Mesothelial cell of epicardium (in vitro differentiated cells): ENCODE measurements at regions not wholly inside any gene's neighbourhood (a gene's known extent, or its start where the extent isn't known, plus 50 kb on each side); places are given as distances from the start of the nearest gene placed in this dataset.
A peak's percentile ranks its signal among the peaks of the same experiment; 100 is the strongest.

ENCODE experiments used
- DNase-seq, 2 experiments: peaks; one replicate each; pipeline ENCODE4 v3.0.0; 2021; ENCODE audit warnings: low spot score in 2 of 2; ENCODE audit not compliant: unreplicated experiment in 2 of 2
- H3K27ac Mint-ChIP-seq: 2 replicates; pipeline ENCODE4 v1.8.0; 2021; ENCODE audit warnings: mixed read lengths
- H3K27me3 Mint-ChIP-seq: 2 replicates; pipeline ENCODE4 v1.8.0; 2021; ENCODE audit warnings: low read depth, mixed read lengths
- H3K36me3 Mint-ChIP-seq: 2 replicates; pipeline ENCODE4 v1.8.0; 2021; ENCODE audit warnings: mixed read lengths
- H3K4me1 Mint-ChIP-seq: 2 replicates; pipeline ENCODE4 v1.8.0; 2021; ENCODE audit warnings: mixed read lengths
- H3K4me3 Mint-ChIP-seq: 2 replicates; pipeline ENCODE4 v1.8.0; 2021; ENCODE audit warnings: mild to moderate bottlenecking, moderate library complexity, mixed read lengths
- H3K9me3 Mint-ChIP-seq: 2 replicates; pipeline ENCODE4 v1.8.0; 2021; ENCODE audit warnings: mixed read lengths
- TF ChIP-seq, protein P1 (sequence below): fragments of 200-600 bp; sonication (generic); IDR thresholded peaks from one replicate; pipeline ENCODE4 v1.5.0; 2021; ENCODE audit warnings: antibody characterized with exemption; ENCODE audit not compliant: unreplicated experiment

DNA sequence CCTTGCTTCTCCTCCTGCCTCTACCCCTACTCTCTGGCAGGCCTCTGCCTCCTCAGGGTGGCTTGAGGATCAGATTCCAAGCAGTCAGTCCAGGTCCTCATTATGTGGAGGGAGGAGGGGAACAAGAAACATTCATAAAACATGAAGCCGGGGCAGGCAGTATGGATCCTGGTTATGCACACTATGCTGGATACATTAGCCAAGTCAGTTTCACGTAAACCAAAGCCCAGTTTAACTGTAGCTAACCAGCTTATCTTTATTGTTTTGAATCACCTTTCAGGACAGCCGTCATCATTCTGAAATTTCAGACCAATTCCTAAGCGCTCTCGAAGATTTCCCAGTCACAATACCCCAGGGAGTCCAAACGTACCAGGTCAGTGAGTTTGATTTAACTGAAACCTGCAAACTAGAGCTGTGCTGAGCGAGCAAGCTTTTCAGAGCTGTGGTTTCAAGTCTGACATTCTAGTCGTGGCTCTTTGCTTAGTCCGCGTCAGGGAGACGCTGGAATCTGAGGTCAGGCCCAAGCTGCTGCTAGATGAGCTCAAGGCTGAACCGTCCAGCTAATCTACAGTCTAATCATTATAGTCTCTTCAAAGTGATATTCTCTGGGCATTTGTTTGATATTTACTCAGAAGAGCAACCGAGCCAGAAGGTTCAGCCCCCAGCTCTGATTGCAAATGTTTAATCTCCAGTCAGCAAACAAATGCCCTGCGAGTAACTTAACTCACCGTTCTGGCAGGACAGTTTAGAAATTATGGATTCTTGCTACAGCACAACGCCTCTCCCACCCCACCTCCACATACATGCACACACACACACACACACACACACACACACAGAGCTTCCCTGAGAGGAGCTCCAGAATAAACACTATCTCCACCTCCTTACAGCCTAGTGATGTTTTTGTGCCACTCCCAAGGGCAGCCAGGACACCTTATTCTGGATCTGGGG lies 63.8 kb upstream of the BZW1 start:
- DNase-seq: no peak
- Mint-ChIP-seq H3K9me3 (no peaks in the 10 kb centered on the region), H3K27ac (peak overlapping the region; percentile 83), H3K27me3 (no peaks in the 10 kb centered on the region), H3K4me3 (peak overlapping the region; percentile 2), H3K4me1 (peaks cover 48% of the 10 kb centered on the region), H3K36me3 (no peaks in the 10 kb centered on the region)
- TF ChIP-seq, protein P1, sequence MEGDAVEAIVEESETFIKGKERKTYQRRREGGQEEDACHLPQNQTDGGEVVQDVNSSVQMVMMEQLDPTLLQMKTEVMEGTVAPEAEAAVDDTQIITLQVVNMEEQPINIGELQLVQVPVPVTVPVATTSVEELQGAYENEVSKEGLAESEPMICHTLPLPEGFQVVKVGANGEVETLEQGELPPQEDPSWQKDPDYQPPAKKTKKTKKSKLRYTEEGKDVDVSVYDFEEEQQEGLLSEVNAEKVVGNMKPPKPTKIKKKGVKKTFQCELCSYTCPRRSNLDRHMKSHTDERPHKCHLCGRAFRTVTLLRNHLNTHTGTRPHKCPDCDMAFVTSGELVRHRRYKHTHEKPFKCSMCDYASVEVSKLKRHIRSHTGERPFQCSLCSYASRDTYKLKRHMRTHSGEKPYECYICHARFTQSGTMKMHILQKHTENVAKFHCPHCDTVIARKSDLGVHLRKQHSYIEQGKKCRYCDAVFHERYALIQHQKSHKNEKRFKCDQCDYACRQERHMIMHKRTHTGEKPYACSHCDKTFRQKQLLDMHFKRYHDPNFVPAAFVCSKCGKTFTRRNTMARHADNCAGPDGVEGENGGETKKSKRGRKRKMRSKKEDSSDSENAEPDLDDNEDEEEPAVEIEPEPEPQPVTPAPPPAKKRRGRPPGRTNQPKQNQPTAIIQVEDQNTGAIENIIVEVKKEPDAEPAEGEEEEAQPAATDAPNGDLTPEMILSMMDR: no peak

DNA sequence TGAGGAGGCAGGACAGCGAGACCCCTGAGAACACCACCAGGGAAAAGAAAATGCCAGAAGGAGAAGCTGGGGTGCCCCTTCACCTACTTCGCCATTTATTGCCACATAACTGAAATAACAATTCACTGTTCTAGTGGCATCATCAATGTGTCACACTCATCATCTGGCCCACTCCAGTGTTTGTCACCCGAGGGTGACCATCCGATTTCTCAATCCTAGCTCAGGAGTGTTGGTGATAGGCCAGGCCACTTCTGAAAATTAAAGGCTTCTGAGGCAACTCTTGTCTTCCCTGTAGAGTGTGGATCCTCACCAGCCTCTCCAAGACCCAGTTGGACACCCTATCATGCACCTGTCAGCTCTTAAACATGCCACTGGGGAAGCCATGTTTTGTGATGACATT lies 62.9 kb upstream of the BZW1 start:
- Mint-ChIP-seq H3K36me3 (no peaks in the 10 kb centered on the region), H3K9me3 (no peaks in the 10 kb centered on the region), H3K27ac (peak overlapping the region; percentile 83), H3K4me3 (no peak overlapping the region), H3K4me1 (peaks cover 44% of the 10 kb centered on the region), H3K27me3 (no peaks in the 10 kb centered on the region)
- DNase-seq: no peak
- TF ChIP-seq, protein P1: no peak

DNA sequence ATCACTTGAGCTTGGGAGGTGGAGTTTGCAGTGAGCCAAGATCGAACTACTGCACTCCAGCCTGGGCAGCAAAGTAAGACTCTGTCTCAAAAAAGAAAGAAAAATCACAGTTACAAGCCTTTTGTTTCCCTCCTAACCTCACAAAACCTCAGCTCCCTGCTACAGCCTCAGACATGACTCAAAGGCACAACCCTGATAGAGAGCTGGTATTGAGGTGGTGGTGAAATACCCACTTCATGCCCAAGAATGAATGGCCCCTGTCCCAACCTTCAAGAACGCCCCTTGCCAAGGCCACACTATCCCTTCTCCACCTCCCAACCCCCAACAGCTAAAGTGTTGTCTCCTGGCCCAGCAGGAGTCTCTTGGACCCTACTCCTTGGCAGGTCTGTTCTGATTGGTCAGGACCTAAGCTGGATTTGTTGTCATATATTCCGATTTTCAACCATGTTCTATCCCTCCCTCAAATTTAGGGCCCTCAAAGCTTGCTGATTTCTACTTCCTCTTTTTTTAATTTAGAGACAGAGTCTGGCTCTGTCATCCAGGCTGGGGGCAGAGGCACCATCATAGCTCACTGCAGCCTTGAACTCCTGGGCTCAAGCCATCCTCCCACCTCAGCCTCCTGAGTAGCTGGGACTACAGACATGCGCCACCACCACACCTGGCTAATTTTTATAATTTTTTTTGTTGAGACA lies 61.9 kb upstream of the BZW1 start:
- no peak overlapping the region for H3K27ac Mint-ChIP-seq
- no peaks in the 10 kb centered on the region for H3K9me3 Mint-ChIP-seq
- no peak for DNase-seq
- peaks cover 41% of the 10 kb centered on the region for H3K4me1 Mint-ChIP-seq
- no peaks in the 10 kb centered on the region for H3K36me3 Mint-ChIP-seq
- H3K4me3 Mint-ChIP-seq: no peak overlapping the region
- TF ChIP-seq, protein P1: no peak
- H3K27me3 Mint-ChIP-seq: no peaks in the 10 kb centered on the region

DNA sequence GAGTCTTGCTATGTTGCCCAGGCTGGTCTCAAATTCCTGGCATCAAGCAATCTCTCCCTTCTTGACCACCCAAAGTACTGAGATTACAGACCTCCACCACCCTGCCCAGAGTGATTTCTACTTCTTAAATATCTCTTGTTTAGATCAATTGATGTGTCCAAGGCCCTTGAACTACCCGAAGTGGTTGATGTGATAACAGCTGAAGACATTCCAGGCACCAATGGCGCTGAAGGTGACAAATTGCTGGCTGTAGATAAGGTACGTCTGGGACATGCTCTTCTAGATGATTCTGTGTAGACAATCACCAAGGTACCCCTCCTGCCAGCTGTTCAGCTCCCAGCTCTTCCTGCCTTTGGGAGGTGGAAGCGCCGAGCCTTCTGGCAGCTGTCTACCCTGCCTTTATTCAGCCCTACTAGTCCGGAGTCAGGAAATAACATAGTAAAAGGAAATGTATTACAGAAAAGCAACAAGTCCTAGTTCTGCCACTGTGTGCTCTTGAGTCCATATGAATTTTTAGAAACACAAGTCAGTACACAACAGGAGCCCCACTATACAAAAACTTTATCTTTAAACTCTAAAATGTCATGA lies 61.3 kb upstream of the BZW1 start:
- Mint-ChIP-seq H3K4me1 (peaks cover 42% of the 10 kb centered on the region), H3K27me3 (no peaks in the 10 kb centered on the region), H3K4me3 (no peak overlapping the region), H3K36me3 (no peaks in the 10 kb centered on the region), H3K27ac (no peak overlapping the region), H3K9me3 (no peaks in the 10 kb centered on the region)
- no peak for DNase-seq
- TF ChIP-seq, protein P1: no peak

DNA sequence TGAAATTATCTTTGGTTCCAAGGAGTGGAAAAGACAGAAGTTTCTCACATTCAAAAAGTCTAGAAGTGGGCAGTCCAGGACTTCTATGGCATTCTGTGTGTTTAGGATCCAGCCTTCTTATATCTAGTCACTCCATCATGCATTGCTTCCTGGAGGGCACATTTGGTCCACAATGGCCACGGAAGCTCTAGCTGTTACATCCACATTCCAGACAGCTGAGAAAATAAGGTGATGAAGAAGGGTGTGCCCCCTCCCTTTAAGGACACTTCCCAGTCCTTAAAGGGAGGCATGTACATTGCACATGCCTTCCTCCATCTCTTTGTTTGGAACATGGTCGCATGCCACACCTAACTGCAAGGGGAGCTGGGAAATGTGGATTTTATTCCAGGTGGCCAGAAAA lies 59.9 kb upstream of the BZW1 start:
- H3K4me1 Mint-ChIP-seq: peaks cover 33% of the 10 kb centered on the region
- no peaks in the 10 kb centered on the region for H3K27me3 Mint-ChIP-seq
- no peaks in the 10 kb centered on the region for H3K36me3 Mint-ChIP-seq

More for the DNA sequence above, 59.9 kb upstream of the BZW1 start:
- Mint-ChIP-seq H3K4me3 (no peak overlapping the region), H3K9me3 (no peaks in the 10 kb centered on the region), H3K27ac (no peak overlapping the region)
- no peak for DNase-seq
- TF ChIP-seq, protein P1: no peak
